SU-DHL-6 (cell line): ENCODE measurements at regions not wholly inside any gene's neighbourhood (a gene's known extent, or its start where the extent isn't known, plus 50 kb on each side); places are given as distances from the start of the nearest gene placed in this dataset.

ENCODE experiments used
- CTCF ChIP-seq: fragments of 200-600 bp; sonication (generic); IDR thresholded peaks from one replicate; pipeline ENCODE4 v1.5.1; 2017; ENCODE audit warnings: antibody characterized with exemption, mild to moderate bottlenecking, low read length, moderate library complexity; ENCODE audit not compliant: insufficient read depth, poor library complexity, severe bottlenecking
- EZH2phosphoT487 ChIP-seq: fragments of 200-600 bp; sonication (generic), shearing (Covaris generic); conservative IDR thresholded peaks from 2 replicates; pipeline ENCODE4 v1.6.1; 2018; ENCODE audit warnings: mild to moderate bottlenecking, antibody characterized with exemption, low read length, moderate library complexity, mixed read lengths

GRCh38 chr10:60541451-60541850 is 151.8 kb upstream of the ANK3 start:
- TF ChIP-seq CTCF, result no peak
- TF ChIP-seq EZH2phosphoT487, result no peak
